ENCODE measurements at regions not wholly inside any gene's neighbourhood (a gene's known extent, or its start where the extent isn't known, plus 50 kb on each side); places are given as distances from the start of the nearest gene placed in this dataset.

- TF ChIP-seq RXRA (IDR thresholded peaks at IDR 0.05; ENCODE audit: borderline replicate concordance, low read depth) (no peak), CTCF (IDR thresholded peaks at IDR 0.05) (no peak), EP300 (IDR thresholded peaks at IDR 0.05; ENCODE audit: borderline replicate concordance in 1 of 2, low read depth in 1 of 2, low read length in 1 of 2) (no peak), EZH2phosphoT487 (IDR thresholded peaks at IDR 0.05; ENCODE audit: borderline replicate concordance, low read depth) (no peak), GATA2 (CRISPR knock-in tag; IDR thresholded peaks at IDR 0.05) (no peak), GABPA (IDR thresholded peaks at IDR 0.05; ENCODE audit: low read depth) (no peak), SMC3 (IDR thresholded peaks at IDR 0.05; ENCODE audit: low read depth, low read length) (no peak), TAF1 (IDR thresholded peaks at IDR 0.05; ENCODE audit: borderline replicate concordance, low read depth, low read length) (no peak), POLR2AphosphoS5 (IDR thresholded peaks at IDR 0.05; ENCODE audit: low read depth, low read length) (no peak)
Observed at GRCh38 chr16:82341146-82341669, 171.2 kb upstream of the MPHOSPH6 start.

Data from SK-N-SH (cell line).